Islet of Langerhans (tissue), 1 donor: ENCODE measurements at regions not wholly inside any gene's neighbourhood (a gene's known extent, or its start where the extent isn't known, plus 50 kb on each side); places are given as distances from the start of the nearest gene placed in this dataset.

Experiments
- FAIRE-seq: peaks from one replicate; lab custom pipeline; 2011; peaks lifted over from hg19 to GRCh38; lab: Jason Lieb, UNC

- FAIRE-seq = no peak
Observed at GRCh38 chr6:15716889-15717288, 54.1 kb upstream of the DTNBP1 start.

GRCh38 chr6:15715851-15716250 is 53.0 kb upstream of the DTNBP1 start:
- FAIRE-seq = no peak

DNA sequence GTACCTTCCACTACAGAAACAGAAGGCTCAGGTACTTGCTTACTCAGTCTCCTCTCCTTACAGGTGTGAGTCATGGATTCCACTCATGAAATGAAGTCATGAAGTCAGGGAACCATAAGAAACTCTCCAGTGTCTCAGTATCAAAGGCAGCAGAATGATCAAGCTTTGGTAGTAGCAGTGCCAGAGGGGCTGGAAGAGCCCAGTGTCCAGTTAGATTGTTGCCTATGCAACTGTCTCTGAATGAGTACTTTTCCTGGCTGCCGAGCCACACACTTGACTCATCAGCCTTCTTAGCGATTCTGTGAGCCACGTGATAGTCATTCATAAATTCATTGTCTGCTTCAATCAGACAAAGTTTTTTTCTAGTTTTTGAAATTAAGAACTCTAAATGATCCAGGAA is 52.2 kb upstream of the DTNBP1 start:
- FAIRE-seq = no peak

DNA sequence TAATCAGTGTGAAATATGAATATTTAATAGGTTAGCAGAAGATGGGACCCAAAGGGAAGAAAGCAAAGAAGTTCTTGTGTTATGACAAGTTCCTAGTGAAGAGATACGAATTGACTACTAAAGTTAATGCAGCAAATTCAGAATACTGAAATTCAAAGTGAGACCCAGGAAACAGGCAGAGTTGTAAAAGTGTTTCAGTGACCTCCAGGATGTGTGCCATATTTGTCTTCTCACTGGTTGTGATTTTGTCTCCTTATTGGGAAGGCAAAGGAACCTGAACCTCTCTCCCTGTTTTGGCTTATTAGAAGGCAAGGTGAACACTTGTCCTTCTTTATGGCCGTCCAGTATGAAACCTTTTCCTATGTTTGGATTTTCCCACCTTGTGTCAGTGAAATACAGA is 51.8 kb upstream of the DTNBP1 start:
- FAIRE-seq = no peak

DNA sequence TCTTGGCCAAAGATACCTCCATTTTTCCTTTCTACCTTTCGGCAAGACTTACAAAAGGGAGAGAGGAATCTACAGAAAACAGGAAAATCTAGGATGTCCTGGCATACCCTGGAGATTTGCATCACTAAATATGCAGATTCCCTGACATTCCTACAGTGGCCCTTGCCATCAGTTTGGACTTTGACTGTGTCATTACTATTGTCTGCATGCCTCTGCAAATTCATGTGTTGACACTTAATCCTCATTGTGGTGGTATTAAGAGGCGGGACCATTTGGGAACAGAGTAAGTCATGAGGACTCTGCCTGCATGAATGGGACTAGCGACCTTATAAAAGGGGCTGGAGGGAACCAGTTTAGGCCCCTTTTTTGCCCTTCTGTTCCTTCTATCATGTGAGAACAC is 50.5 kb upstream of the DTNBP1 start:
- no peak for FAIRE-seq

DNA sequence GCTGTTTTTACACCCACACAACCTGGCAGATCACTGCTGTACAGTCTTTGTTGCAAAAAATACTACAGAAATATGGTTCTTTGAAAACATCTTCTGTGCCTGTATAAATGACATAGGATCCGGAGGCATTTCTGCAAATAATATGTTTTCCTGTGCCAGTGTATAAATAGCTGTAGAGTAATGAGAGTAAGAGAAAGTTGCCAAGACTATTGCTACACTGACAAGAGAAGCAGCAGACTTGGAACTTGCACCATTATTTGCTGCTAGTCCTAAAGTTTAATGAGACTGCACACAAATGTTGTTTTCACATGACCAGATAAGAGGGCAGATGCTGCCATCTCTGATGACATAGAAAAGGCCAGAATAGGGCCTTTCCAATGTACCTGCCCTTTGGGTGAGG is 50.0 kb upstream of the DTNBP1 start:
- no peak for FAIRE-seq
